ENCODE measurements at regions not wholly inside any gene's neighbourhood (a gene's known extent, or its start where the extent isn't known, plus 50 kb on each side); places are given as distances from the start of the nearest gene placed in this dataset.

- TF ChIP-seq CTCF (IDR thresholded peaks at IDR 0.05) (no peak), POLR2A (IDR thresholded peaks at IDR 0.05) (no peak), POLR2AphosphoS5 (IDR thresholded peaks at IDR 0.05) (no peak)
Observed at GRCh38 chr12:4089121-4089606, 184.4 kb upstream of the CCND2 start.
